CD14-positive monocyte (primary cell): ENCODE measurements at regions not wholly inside any gene's neighbourhood (a gene's known extent, or its start where the extent isn't known, plus 50 kb on each side); places are given as distances from the start of the nearest gene placed in this dataset.

Experiments
- DNase-seq, 3 donors: peaks; one replicate each; pipeline ENCODE4 v3.0.0-alpha.2; 2011 to 2022
- H2AFZ ChIP-seq: 2 replicates; pipeline ENCODE4 v1.6.0; 2012; ENCODE audit warnings: mild to moderate bottlenecking, low read depth, low read length, inconsistent platforms; ENCODE audit not compliant: insufficient read depth, poor library complexity, severe bottlenecking
- H3K27ac ChIP-seq, 2 donors: 1 replicate in 1 of 2; 2 replicates in 1 of 2; pipeline ENCODE4 v1.5.1; 2012 to 2013; ENCODE audit warnings: low read length in 2 of 2, control low read depth in 1 of 2, inconsistent platforms in 1 of 2, low read depth in 1 of 2, mild to moderate bottlenecking in 1 of 2
- H3K27me3 ChIP-seq, 2 donors: one replicate each; pipeline versions ENCODE4 v1.6.0 to v1.6.1; 2011 to 2013; ENCODE audit warnings: low read length in 2 of 2; ENCODE audit not compliant: control insufficient read depth in 2 of 2, insufficient read depth in 2 of 2
- H3K36me3 ChIP-seq, 2 donors: replicated peaks in 1 of 2; 1 replicate in 1 of 2; 2 replicates in 1 of 2; pipeline versions ENCODE4 v1.5.1 to v1.6.1; 2012 to 2013; ENCODE audit warnings: low read length in 2 of 2, control low read depth in 1 of 2, inconsistent platforms in 1 of 2, mild to moderate bottlenecking in 1 of 2; ENCODE audit not compliant: insufficient read depth in 2 of 2, control insufficient read depth in 1 of 2
- H3K4me1 ChIP-seq, 2 donors: 1 replicate in 1 of 2; 2 replicates in 1 of 2; pipeline versions ENCODE4 v1.5.1 to v1.6.1; 2012 to 2013; ENCODE audit warnings: low read length in 2 of 2, control low read depth in 1 of 2, inconsistent platforms in 1 of 2, mild to moderate bottlenecking in 1 of 2, moderate library complexity in 1 of 2; ENCODE audit not compliant: insufficient read depth in 2 of 2, control insufficient read depth in 1 of 2
- H3K4me2 ChIP-seq: replicated peaks from 2 replicates; pipeline ENCODE3; 2012; ENCODE audit warnings: low read length, moderate library complexity, mild to moderate bottlenecking; ENCODE audit not compliant: poor library complexity, severe bottlenecking; ENCODE audit errors: extremely low read depth
- H3K4me3 ChIP-seq, 3 experiments: fragments of 200-600 bp in 1 of 3; sonication (generic) in 1 of 3; replicated peaks in 1 of 3; 1 replicate in 2 of 3; 2 replicates in 1 of 3; pipeline ENCODE4 v1.5.1; 2011 to 2013; ENCODE audit warnings: low read length in 3 of 3, mild to moderate bottlenecking in 3 of 3, control low read depth in 2 of 3, low read depth in 2 of 3, inconsistent platforms in 1 of 3, moderate library complexity in 1 of 3
- H3K79me2 ChIP-seq: 2 replicates; pipeline ENCODE4 v1.6.0; 2012; ENCODE audit warnings: mild to moderate bottlenecking, control low read depth, inconsistent platforms, low read length, moderate library complexity; ENCODE audit not compliant: insufficient read depth
- H3K9ac ChIP-seq: 2 replicates; pipeline ENCODE4 v1.6.0; 2017; ENCODE audit warnings: low read length, mild to moderate bottlenecking; ENCODE audit not compliant: insufficient read depth, poor library complexity, severe bottlenecking
- H3K9me3 ChIP-seq, 2 donors: replicated peaks in 1 of 2; 1 replicate in 1 of 2; 2 replicates in 1 of 2; pipeline versions ENCODE4 v1.5.1 to v1.6.1; 2012 to 2013; ENCODE audit warnings: low read length in 2 of 2, control low read depth in 1 of 2; ENCODE audit not compliant: control insufficient read depth in 1 of 2, insufficient read depth in 1 of 2
- H4K20me1 ChIP-seq: 2 replicates; pipeline ENCODE4 v1.6.0; 2012; ENCODE audit warnings: mild to moderate bottlenecking, low read length, control low read depth, moderate library complexity; ENCODE audit not compliant: insufficient read depth
- H3K27ac Mint-ChIP-seq, 7 donors: one replicate each; pipeline ENCODE4 v1.8.0; 2020; ENCODE audit warnings: mild to moderate bottlenecking in 7 of 7, mixed read lengths in 7 of 7, moderate library complexity in 6 of 7, inconsistent platforms in 2 of 7
- H3K27me3 Mint-ChIP-seq, 3 donors: one replicate each; pipeline ENCODE4 v1.8.0; 2021 to 2022; ENCODE audit warnings: low read depth in 3 of 3, mild to moderate bottlenecking in 3 of 3, mixed read lengths in 3 of 3, moderate library complexity in 3 of 3, inconsistent platforms in 1 of 3
- H3K36me3 Mint-ChIP-seq, 2 donors: one replicate each; pipeline ENCODE4 v1.8.0; 2020; ENCODE audit warnings: mixed read lengths in 2 of 2, inconsistent platforms in 1 of 2, mild to moderate bottlenecking in 1 of 2
- H3K4me1 Mint-ChIP-seq: one replicate; pipeline ENCODE4 v1.8.0; 2020; ENCODE audit warnings: mild to moderate bottlenecking, mixed read lengths
- H3K4me3 Mint-ChIP-seq, 2 donors: one replicate each; pipeline ENCODE4 v1.8.0; 2020; ENCODE audit warnings: mild to moderate bottlenecking in 2 of 2, mixed read lengths in 2 of 2, moderate library complexity in 1 of 2
- H3K9me3 Mint-ChIP-seq, 7 donors: one replicate each; pipeline ENCODE4 v1.8.0; 2020 to 2022; ENCODE audit warnings: mixed read lengths in 7 of 7, mild to moderate bottlenecking in 6 of 7, moderate library complexity in 6 of 7, inconsistent platforms in 2 of 7
- CTCF ChIP-seq: fragments of 200-600 bp; IDR thresholded peaks from one replicate; pipeline ENCODE4 v1.8.0; 2022; ENCODE audit warnings: antibody characterized with exemption, mild to moderate bottlenecking
- WGBS: methylation state at CpG from one replicate; pipeline ENCODE4 v1.1.5; 2013; ENCODE audit warnings: missing lambda C conversion rate; ENCODE audit not compliant: insufficient coverage; 5-methylcytosine and 5-hydroxymethylcytosine counted together
- intact Hi-C, 2 donors: fragments of 100-400 bp; cut with micrococcal nuclease; formaldehyde crosslinking; loops; one replicate each; pipeline versions ENCODE4 v1.15.0 to v1.15.1; 2023

GRCh38 chr6:100137759-100138158 lies 143.7 kb upstream of the MCHR2 start:
- TF ChIP-seq CTCF, result no peak
- Mint-ChIP-seq H3K9me3 (peaks cover 0 to 1% (median 0%) of the 10 kb centered on the region in 7 donors), H3K36me3 (no peaks in the 10 kb centered on the region), H3K4me3 (no peak overlapping the region), H3K27ac (no peak overlapping the region), H3K4me1 (no peaks in the 10 kb centered on the region), H3K27me3 (no peaks in the 10 kb centered on the region)
- 83% methylated on average over 2 of the region's 2 CpGs for WGBS
- no peaks in the 10 kb centered on the region for H3K4me1 ChIP-seq
- no peak overlapping the region for H3K4me3 ChIP-seq
- H2AFZ ChIP-seq, result no peak overlapping the region
- intact Hi-C loops, result no loop called here
- H3K79me2 ChIP-seq, result no peaks in the 10 kb centered on the region
- H3K36me3 ChIP-seq, result no peaks in the 10 kb centered on the region
- no peaks in the 10 kb centered on the region for H3K27me3 ChIP-seq
- no peak overlapping the region for H3K9ac ChIP-seq
- H3K9me3 ChIP-seq, result no peaks in the 10 kb centered on the region
- no peak overlapping the region for H3K4me2 ChIP-seq
- H3K27ac ChIP-seq, result no peak overlapping the region
- no peaks in the 10 kb centered on the region for H4K20me1 ChIP-seq
- DNase-seq, result no peak

DNA sequence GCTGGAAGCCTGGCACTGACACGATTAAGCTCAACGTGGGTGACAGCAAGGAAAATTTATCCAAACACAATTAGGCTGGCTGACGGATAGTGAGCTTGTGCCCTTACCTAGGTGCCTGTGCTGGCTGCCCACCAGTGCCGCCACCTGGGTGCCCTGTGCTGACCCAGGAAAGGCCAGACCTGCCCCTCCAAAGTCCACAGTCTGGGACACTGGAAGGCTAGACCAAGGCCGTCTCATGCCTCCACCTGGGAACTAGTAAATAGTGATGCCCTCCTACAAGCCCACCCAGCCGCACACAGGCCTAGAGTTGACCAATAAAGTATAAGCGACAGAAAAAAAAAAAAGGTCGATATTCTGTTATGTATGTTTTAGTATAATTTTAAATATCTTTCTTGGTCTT lies 142.6 kb upstream of the MCHR2 start:
- no peak overlapping the region for H2AFZ ChIP-seq
- no peak for TF ChIP-seq CTCF
- H4K20me1 ChIP-seq, result no peaks in the 10 kb centered on the region
- no peak overlapping the region for H3K27ac ChIP-seq
- 91% methylated on average over 3 of the region's 8 CpGs for WGBS
- peaks cover 0 to 2% (median 0%) of the 10 kb centered on the region in 7 donors for H3K9me3 Mint-ChIP-seq
- H3K27me3 Mint-ChIP-seq, result peaks cover 0 to 3% (median 0%) of the 10 kb centered on the region in 3 donors
- no peak overlapping the region for H3K9ac ChIP-seq
- H3K27me3 ChIP-seq, result no peaks in the 10 kb centered on the region
- no peak overlapping the region for H3K4me3 Mint-ChIP-seq
- H3K9me3 ChIP-seq, result no peaks in the 10 kb centered on the region
- H3K4me3 ChIP-seq, result no peak overlapping the region
- H3K36me3 ChIP-seq, result no peaks in the 10 kb centered on the region
- no peak overlapping the region for H3K27ac Mint-ChIP-seq
- no peak overlapping the region for H3K4me2 ChIP-seq
- H3K4me1 Mint-ChIP-seq, result no peaks in the 10 kb centered on the region
- no peak for DNase-seq
- H3K4me1 ChIP-seq, result no peaks in the 10 kb centered on the region
- intact Hi-C loops, result no loop called here
- H3K79me2 ChIP-seq, result no peaks in the 10 kb centered on the region
- H3K36me3 Mint-ChIP-seq, result no peaks in the 10 kb centered on the region
